Lower leg skin (tissue), 4 donors: ENCODE measurements at regions not wholly inside any gene's neighbourhood (a gene's known extent, or its start where the extent isn't known, plus 50 kb on each side); places are given as distances from the start of the nearest gene placed in this dataset.

Experiments
- DNase-seq, 2 donors: peaks; one replicate each; pipeline ENCODE4 v3.0.0-alpha.2; 2019; ENCODE audit warnings: low spot score in 2 of 2
- H3K4me3 ChIP-seq: fragments of 200-600 bp; sonication (generic); 2 replicates; pipeline ENCODE4 v1.5.1; 2017; ENCODE audit warnings: mild to moderate bottlenecking, low read depth; ENCODE audit not compliant: poor library complexity, severe bottlenecking
- CTCF ChIP-seq, 3 donors: fragments of 450-650 bp; IDR thresholded peaks; one replicate each; pipeline ENCODE4 v1.5.1; 2016; ENCODE audit warnings: antibody characterized with exemption in 3 of 3, mild to moderate bottlenecking in 3 of 3, moderate library complexity in 2 of 3
- POLR2A ChIP-seq, 2 donors: fragments of 450-650 bp; IDR thresholded peaks; one replicate each; pipeline ENCODE4 v1.6.1; 2016 to 2017; ENCODE audit warnings: antibody characterized with exemption in 2 of 2, mild to moderate bottlenecking in 1 of 2, moderate library complexity in 1 of 2
- WGBS, 2 donors: methylation state at CpG; one replicate each; pipeline ENCODE4 v1.1.5; 2018; 5-methylcytosine and 5-hydroxymethylcytosine counted together
- intact Hi-C: fragments of 100-400 bp; cut with DNase I; formaldehyde crosslinking; loops from one replicate; pipeline ENCODE4 v1.15.0; 2023; ENCODE audit warnings: low total_unique reads

GRCh38 chr14:53526200-53526599 is 373.1 kb upstream of the DDHD1 start:
- no peak overlapping the region for H3K4me3 ChIP-seq
- intact Hi-C loops, result no loop called here
- no peak for DNase-seq
- WGBS, 2 donors, result 77 to 91% methylated on average over 3 of the region's 3 CpGs
- TF ChIP-seq CTCF (IDR thresholded peaks at IDR 0.05) (no peak), POLR2A (IDR thresholded peaks at IDR 0.05) (no peak)

DNA sequence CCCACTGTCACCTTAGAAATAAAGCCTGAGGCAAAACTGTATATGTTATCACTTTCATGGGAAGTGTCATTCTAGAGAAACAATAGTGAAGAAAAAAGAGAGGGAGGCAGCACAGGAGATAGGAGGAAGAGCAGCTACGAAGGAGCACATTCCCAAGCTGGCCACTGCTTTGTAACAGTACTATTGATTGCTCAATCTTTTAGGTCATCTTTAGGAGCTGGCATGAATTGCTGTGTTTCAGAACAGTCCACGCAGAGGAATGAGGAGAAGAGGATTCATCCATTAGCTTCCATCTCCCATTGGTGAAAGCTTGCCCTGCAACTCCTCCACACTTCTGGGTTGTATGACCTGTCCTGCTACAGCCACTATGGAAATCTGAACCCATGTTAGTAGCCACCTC is 372.5 kb upstream of the DDHD1 start:
- intact Hi-C loops, result no loop called here
- no peak for DNase-seq
- TF ChIP-seq CTCF (IDR thresholded peaks at IDR 0.05), result no peak
- TF ChIP-seq POLR2A (IDR thresholded peaks at IDR 0.05), result no peak
- H3K4me3 ChIP-seq, result no peak overlapping the region
- WGBS, 2 donors, result 67 to 68% methylated on average over 2 of the region's 2 CpGs

DNA sequence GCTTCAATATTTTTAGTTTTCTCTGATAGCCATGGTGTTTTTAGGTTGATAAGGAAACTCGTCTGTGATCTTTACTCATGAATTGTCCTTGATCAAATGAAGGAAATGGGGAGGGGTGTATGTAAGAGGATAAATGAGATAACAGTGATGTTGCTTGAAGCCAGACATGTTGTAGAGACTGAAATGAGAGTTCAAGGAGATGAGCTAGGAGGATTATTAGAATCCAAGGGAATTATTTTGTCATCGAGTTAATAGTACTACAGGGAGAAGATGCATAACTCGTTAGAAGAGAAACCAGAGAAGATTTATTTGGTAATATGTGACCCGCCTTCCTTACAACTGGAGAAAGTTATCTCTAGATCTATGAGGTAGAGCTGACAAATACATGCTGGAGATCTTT is 371.3 kb upstream of the DDHD1 start:
- DNase-seq, result no peak
- WGBS, 2 donors, result 58 to 63% methylated on average over 4 of the region's 4 CpGs
- intact Hi-C loops, result no loop called here
- no peak overlapping the region for H3K4me3 ChIP-seq
- no peak for TF ChIP-seq POLR2A (IDR thresholded peaks at IDR 0.05)
- no peak for TF ChIP-seq CTCF (IDR thresholded peaks at IDR 0.05)

DNA sequence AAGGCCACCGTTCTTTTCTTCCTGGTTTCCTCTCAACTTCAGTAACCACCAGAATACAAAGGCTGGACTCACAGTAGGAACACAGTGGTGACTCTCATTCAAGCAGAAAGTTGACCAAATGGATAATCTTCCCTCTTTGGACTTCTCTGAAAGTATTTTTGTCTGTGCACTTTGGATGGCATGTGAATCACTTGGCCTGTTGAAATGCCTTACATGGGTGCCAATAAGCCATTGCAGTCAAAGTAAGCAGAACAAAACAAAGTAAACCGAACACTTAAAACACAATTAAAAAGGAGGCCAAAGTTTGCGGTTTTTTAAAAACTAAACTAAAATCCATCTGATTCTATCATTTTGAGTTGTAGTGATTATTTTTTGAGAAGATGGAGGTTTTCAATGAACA is 370.1 kb upstream of the DDHD1 start:
- TF ChIP-seq POLR2A (IDR thresholded peaks at IDR 0.05) (no peak), CTCF (IDR thresholded peaks at IDR 0.05) (no peak)
- no peak overlapping the region for H3K4me3 ChIP-seq
- DNase-seq, result no peak
- 67 to 75% methylated on average over 3 of the region's 3 CpGs for WGBS, 2 donors
- intact Hi-C loops, result no loop called here

- intact Hi-C loops, result no loop called here
- no peak overlapping the region for H3K4me3 ChIP-seq
- TF ChIP-seq POLR2A (IDR thresholded peaks at IDR 0.05) (no peak), CTCF (IDR thresholded peaks at IDR 0.05) (no peak)
- no peak for DNase-seq
- WGBS, 2 donors, result 80% methylated on average over 7 of the region's 7 CpGs
Observed at GRCh38 chr14:53520078-53520928, 367.2 kb upstream of the DDHD1 start.

- TF ChIP-seq POLR2A (IDR thresholded peaks at IDR 0.05), result no peak
- no peak for TF ChIP-seq CTCF (IDR thresholded peaks at IDR 0.05)
- intact Hi-C loops, result no loop called here
- WGBS, 2 donors, result 68 to 77% methylated on average over 1 of the region's 1 CpG
- H3K4me3 ChIP-seq, result no peak overlapping the region
- no peak for DNase-seq
Observed at GRCh38 chr14:53519137-53519536, 366.0 kb upstream of the DDHD1 start.
